ENCODE measurements at regions not wholly inside any gene's neighbourhood (a gene's known extent, or its start where the extent isn't known, plus 50 kb on each side); places are given as distances from the start of the nearest gene placed in this dataset.

DNA sequence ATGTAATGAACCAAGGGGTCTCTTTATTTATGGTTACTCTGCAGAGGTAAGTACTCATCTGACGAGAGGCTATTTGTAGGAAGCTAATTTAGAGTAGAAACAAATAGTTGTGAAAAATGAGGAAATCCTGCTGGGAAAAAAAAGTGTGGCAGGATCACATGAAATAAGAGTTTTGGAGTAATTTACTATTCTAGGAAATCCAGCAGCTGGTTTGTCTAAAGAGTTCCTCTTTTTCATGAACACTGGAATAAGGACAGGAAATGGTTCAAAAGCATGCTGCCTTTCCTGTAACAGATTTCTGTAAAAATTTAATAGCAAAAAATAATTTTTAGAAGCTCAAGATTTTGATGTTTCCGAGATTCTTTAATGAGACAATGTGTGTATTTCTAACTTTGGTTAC is 177.3 kb downstream of the CHRM3 start:
- TF ChIP-seq, protein P1, sequence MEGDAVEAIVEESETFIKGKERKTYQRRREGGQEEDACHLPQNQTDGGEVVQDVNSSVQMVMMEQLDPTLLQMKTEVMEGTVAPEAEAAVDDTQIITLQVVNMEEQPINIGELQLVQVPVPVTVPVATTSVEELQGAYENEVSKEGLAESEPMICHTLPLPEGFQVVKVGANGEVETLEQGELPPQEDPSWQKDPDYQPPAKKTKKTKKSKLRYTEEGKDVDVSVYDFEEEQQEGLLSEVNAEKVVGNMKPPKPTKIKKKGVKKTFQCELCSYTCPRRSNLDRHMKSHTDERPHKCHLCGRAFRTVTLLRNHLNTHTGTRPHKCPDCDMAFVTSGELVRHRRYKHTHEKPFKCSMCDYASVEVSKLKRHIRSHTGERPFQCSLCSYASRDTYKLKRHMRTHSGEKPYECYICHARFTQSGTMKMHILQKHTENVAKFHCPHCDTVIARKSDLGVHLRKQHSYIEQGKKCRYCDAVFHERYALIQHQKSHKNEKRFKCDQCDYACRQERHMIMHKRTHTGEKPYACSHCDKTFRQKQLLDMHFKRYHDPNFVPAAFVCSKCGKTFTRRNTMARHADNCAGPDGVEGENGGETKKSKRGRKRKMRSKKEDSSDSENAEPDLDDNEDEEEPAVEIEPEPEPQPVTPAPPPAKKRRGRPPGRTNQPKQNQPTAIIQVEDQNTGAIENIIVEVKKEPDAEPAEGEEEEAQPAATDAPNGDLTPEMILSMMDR (IDR thresholded peaks at IDR 0.05) = no peak

DNA sequence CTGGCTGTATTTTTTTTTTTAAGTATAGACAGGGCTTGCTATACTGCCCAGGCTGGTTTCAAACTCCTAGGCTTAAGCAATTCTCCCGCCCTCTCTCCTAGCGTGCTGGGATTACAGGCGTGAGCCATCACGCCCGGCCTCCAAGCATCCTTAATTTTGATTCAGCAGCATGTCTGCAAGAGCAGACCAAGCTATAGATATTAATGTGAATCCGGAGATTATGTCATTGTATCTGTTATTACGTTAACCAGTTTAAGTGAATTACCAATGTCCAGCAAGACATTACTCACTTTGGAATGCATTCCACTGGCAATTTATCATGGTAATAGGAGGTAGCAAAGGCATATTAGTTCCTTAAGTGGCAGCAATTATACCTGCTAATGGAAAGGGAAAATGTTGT is 179.7 kb downstream of the CHRM3 start:
- TF ChIP-seq, protein P1 (IDR thresholded peaks at IDR 0.05) = no peak
- Histone ChIP-seq H3K9ac (no peak overlapping the region), H3K27ac (no peak overlapping the region), H3K9me3 (ENCODE audit: control insufficient read depth, low read length) (no peaks in the 10 kb centered on the region), H3K79me2 (no peaks in the 10 kb centered on the region), H3K4me3 (ENCODE audit: low read depth, low read length) (no peak overlapping the region), H3K36me3 (ENCODE audit: control insufficient read depth, insufficient read depth, low read length) (no peaks in the 10 kb centered on the region), H2AFZ (no peak overlapping the region), H3K27me3 (ENCODE audit: control insufficient read depth, insufficient read depth, low read length) (no peaks in the 10 kb centered on the region), H3K4me1 (no peaks in the 10 kb centered on the region), H3K4me2 (ENCODE audit: low read length) (no peak overlapping the region)

More for the DNA sequence above, 177.3 kb downstream of the CHRM3 start:
- Histone ChIP-seq H3K79me2 (no peaks in the 10 kb centered on the region), H3K9ac (no peak overlapping the region), H3K4me1 (no peaks in the 10 kb centered on the region), H3K9me3 (ENCODE audit: control insufficient read depth, low read length) (no peaks in the 10 kb centered on the region), H3K4me2 (ENCODE audit: low read length) (no peak overlapping the region), H2AFZ (no peak overlapping the region), H3K36me3 (ENCODE audit: control insufficient read depth, insufficient read depth, low read length) (no peaks in the 10 kb centered on the region), H3K27ac (no peak overlapping the region), H3K27me3 (ENCODE audit: control insufficient read depth, insufficient read depth, low read length) (no peaks in the 10 kb centered on the region), H3K4me3 (ENCODE audit: low read depth, low read length) (no peak overlapping the region)

DNA sequence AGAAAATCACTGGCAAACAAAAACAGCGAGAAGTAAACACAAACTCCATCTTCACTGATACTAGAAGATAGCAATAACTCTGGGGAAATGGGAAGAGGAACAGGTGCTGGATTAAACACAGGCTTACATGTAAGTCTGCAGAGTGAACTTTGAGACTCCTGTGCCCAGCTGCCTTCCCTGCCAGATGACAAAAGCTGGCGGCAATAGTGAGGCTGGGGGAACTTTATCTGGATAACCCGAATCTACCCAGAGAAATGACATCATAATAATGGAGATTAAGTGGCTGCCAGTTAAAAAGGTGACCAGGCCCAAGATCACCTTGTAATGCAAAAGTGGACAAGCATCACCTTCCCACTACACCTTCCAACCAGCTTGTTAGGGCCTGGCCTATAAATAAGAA is 184.5 kb downstream of the CHRM3 start:
- TF ChIP-seq, protein P1 (IDR thresholded peaks at IDR 0.05) = no peak
- Histone ChIP-seq H3K79me2 (no peaks in the 10 kb centered on the region), H3K27me3 (ENCODE audit: control insufficient read depth, insufficient read depth, low read length) (no peaks in the 10 kb centered on the region), H2AFZ (no peak overlapping the region), H3K36me3 (ENCODE audit: control insufficient read depth, insufficient read depth, low read length) (no peaks in the 10 kb centered on the region), H3K4me2 (ENCODE audit: low read length) (no peak overlapping the region), H3K9me3 (ENCODE audit: control insufficient read depth, low read length) (no peaks in the 10 kb centered on the region), H3K9ac (no peak overlapping the region), H3K27ac (no peak overlapping the region), H3K4me1 (no peaks in the 10 kb centered on the region), H3K4me3 (ENCODE audit: low read depth, low read length) (no peak overlapping the region)

DNA sequence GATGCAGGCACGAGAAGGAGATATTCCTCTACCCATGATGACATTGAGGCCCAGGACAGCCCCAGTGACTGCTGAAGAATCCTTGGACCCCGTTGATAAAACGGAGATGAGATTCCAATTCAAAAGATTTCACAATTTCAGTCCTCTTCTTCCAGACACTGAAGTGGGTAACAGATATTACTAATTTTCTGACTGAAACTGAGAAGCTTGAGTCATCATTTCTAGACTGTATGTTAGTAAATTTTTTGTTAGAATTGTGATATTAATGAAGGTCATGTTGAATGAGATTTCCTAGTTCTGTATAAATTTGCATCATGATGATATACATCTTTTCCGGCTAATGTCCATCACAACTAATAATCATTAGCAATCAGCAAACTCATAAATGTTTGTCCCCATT is 185.8 kb downstream of the CHRM3 start:
- no peaks in the 10 kb centered on the region for H3K36me3 ChIP-seq (ENCODE audit: control insufficient read depth, insufficient read depth, low read length)
- TF ChIP-seq, protein P1 (IDR thresholded peaks at IDR 0.05) = no peak
- H3K4me3 ChIP-seq (ENCODE audit: low read depth, low read length) = no peak overlapping the region
- no peaks in the 10 kb centered on the region for H3K4me1 ChIP-seq
- no peaks in the 10 kb centered on the region for H3K9me3 ChIP-seq (ENCODE audit: control insufficient read depth, low read length)
- no peak overlapping the region for H3K4me2 ChIP-seq (ENCODE audit: low read length)
- no peaks in the 10 kb centered on the region for H3K27me3 ChIP-seq (ENCODE audit: control insufficient read depth, insufficient read depth, low read length)
- no peak overlapping the region for H3K27ac ChIP-seq
- no peak overlapping the region for H3K9ac ChIP-seq
- H3K79me2 ChIP-seq = no peaks in the 10 kb centered on the region
- H2AFZ ChIP-seq = no peak overlapping the region

DNA sequence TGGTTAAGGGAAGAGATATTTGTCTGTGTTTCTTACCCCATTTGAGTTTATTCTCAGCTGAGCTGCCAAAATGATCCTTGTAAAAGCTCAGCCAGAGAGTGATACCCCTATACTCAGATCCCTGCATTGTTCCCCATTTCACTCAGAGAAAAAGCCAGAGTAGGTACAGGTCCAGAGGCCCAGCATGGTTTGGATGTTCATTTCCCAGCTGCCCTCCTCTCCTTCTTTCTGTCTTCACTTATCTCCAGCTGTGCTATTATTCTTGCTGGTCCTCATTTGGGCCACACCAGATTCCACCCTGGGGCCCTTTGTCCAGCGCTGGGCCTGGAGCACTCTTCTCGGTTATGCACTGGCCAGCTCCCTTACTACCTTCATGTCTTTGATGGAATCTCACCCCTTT is 187.7 kb downstream of the CHRM3 start:
- TF ChIP-seq, protein P1 (IDR thresholded peaks at IDR 0.05) = no peak
- Histone ChIP-seq H3K4me2 (ENCODE audit: low read length) (no peak overlapping the region), H3K27me3 (ENCODE audit: control insufficient read depth, insufficient read depth, low read length) (no peaks in the 10 kb centered on the region), H2AFZ (no peak overlapping the region), H3K36me3 (ENCODE audit: control insufficient read depth, insufficient read depth, low read length) (no peaks in the 10 kb centered on the region), H3K4me3 (ENCODE audit: low read depth, low read length) (no peak overlapping the region), H3K4me1 (no peaks in the 10 kb centered on the region), H3K27ac (no peak overlapping the region), H3K79me2 (no peaks in the 10 kb centered on the region), H3K9ac (no peak overlapping the region), H3K9me3 (ENCODE audit: control insufficient read depth, low read length) (no peaks in the 10 kb centered on the region)
